ENCODE measurements at regions not wholly inside any gene's neighbourhood (a gene's known extent, or its start where the extent isn't known, plus 50 kb on each side); places are given as distances from the start of the nearest gene placed in this dataset.

- TF ChIP-seq CTCF (conservative IDR thresholded peaks at IDR 0.05), result no peak
- no peak for TF ChIP-seq EZH2 (IDR thresholded peaks at IDR 0.05; ENCODE audit: low read depth)
Observed at GRCh38 chr5:3276896-3277295, 318.7 kb upstream of the IRX1 start.
